HEK293 (cell line): ENCODE measurements at regions not wholly inside any gene's neighbourhood (a gene's known extent, or its start where the extent isn't known, plus 50 kb on each side); places are given as distances from the start of the nearest gene placed in this dataset.

Source experiments
- CTCF ChIA-PET: fragments of 350-600 bp; formaldehyde crosslinking; extraction: SDS; loops from one replicate; lab custom pipeline; 2021; ENCODE audit warnings: antibody characterized with exemption; lab: Yijun Ruan, JAX
- POLR2A ChIA-PET: fragments of 300-600 bp; formaldehyde crosslinking; extraction: SDS; loops from one replicate; lab custom pipeline; 2020; ENCODE audit warnings: antibody characterized with exemption, inconsistent platforms; lab: Yijun Ruan, JAX
- H3K27ac ChIP-seq: fragments of 200-500 bp; sonication (Bioruptor generic); 2 replicates; pipeline ENCODE4 v1.5.1; 2014; ENCODE audit warnings: low read depth, low read length, control low read depth, inconsistent platforms; ENCODE audit errors: extremely low read depth
- H3K36me3 ChIP-seq, 2 experiments: fragments of 200-500 bp in 1 of 2; sonication (Bioruptor generic) in 1 of 2; 1 replicate in 1 of 2; 2 replicates in 1 of 2; pipeline ENCODE4 v1.5.1; 2014 to 2017; ENCODE audit warnings: inconsistent platforms in 2 of 2, low read length in 2 of 2; ENCODE audit not compliant: control insufficient read depth in 2 of 2, insufficient read depth in 1 of 2
- H3K4me1 ChIP-seq: fragments of 200-500 bp; sonication (Bioruptor generic); 2 replicates; pipeline ENCODE4 v1.5.1; 2014; ENCODE audit warnings: mild to moderate bottlenecking, low read length, inconsistent platforms; ENCODE audit not compliant: control insufficient read depth, insufficient read depth
- H3K4me3 ChIP-seq: 2 replicates; pipeline ENCODE4 v1.5.1; 2011; ENCODE audit warnings: low read depth, mild to moderate bottlenecking, control low read depth, low read length, moderate library complexity
- H3K9me3 ChIP-seq: fragments of 200-500 bp; sonication (Bioruptor generic); 2 replicates; pipeline ENCODE4 v1.5.1; 2014; ENCODE audit warnings: low read depth, low read length, inconsistent platforms; ENCODE audit not compliant: control insufficient read depth, insufficient read depth
- BCL11A ChIP-seq: fragments of 450-650 bp; formaldehyde crosslinking; IDR thresholded peaks from 2 replicates; pipeline ENCODE4 v1.5.1; 2016; ENCODE audit warnings: low read depth, missing biosample characterization, missing genetic modification characterization
- KLF1 ChIP-seq: fragments of 450-650 bp; formaldehyde crosslinking; IDR thresholded peaks from 2 replicates; pipeline ENCODE4 v1.5.1; 2016; ENCODE audit warnings: missing biosample characterization, missing genetic modification characterization
- KLF10 ChIP-seq: fragments of 450-650 bp; IDR thresholded peaks from 2 replicates; pipeline ENCODE4 v1.5.1; 2018; ENCODE audit warnings: missing biosample characterization, mild to moderate bottlenecking, missing genetic modification characterization
- KLF8 ChIP-seq: fragments of 450-650 bp; formaldehyde crosslinking; IDR thresholded peaks from 2 replicates; pipeline ENCODE4 v1.5.1; 2016; ENCODE audit warnings: missing biosample characterization, missing genetic modification characterization
- MZF1 ChIP-seq: fragments of 450-650 bp; formaldehyde crosslinking; IDR thresholded peaks from 2 replicates; pipeline ENCODE4 v1.5.1; 2017; ENCODE audit warnings: missing biosample characterization, missing genetic modification characterization, borderline replicate concordance
- OVOL3 ChIP-seq: fragments of 450-650 bp; formaldehyde crosslinking; IDR thresholded peaks from 2 replicates; pipeline ENCODE4 v1.5.1; 2016; ENCODE audit warnings: missing biosample characterization, missing genetic modification characterization
- YY1 ChIP-seq: fragments of 450-650 bp; formaldehyde crosslinking; IDR thresholded peaks from 2 replicates; pipeline ENCODE4 v1.5.1; 2018; ENCODE audit warnings: missing biosample characterization, missing genetic modification characterization
- ZNF169 ChIP-seq: fragments of 450-650 bp; formaldehyde crosslinking; IDR thresholded peaks from 2 replicates; pipeline ENCODE4 v1.5.1; 2016; ENCODE audit warnings: missing biosample characterization, missing genetic modification characterization
- ZNF19 ChIP-seq: fragments of 450-650 bp; formaldehyde crosslinking; IDR thresholded peaks from 2 replicates; pipeline ENCODE4; 2016; ENCODE audit warnings: missing biosample characterization, missing genetic modification characterization, low read depth
- ZNF202 ChIP-seq: fragments of 450-650 bp; formaldehyde crosslinking; IDR thresholded peaks from 2 replicates; pipeline ENCODE4 v1.5.1; 2016; ENCODE audit warnings: missing biosample characterization, missing genetic modification characterization, borderline replicate concordance
- ZNF221 ChIP-seq: fragments of 450-650 bp; formaldehyde crosslinking; IDR thresholded peaks from 2 replicates; pipeline ENCODE4 v1.5.1; 2017; ENCODE audit warnings: missing biosample characterization, missing genetic modification characterization, borderline replicate concordance
- ZNF266 ChIP-seq: fragments of 450-650 bp; formaldehyde crosslinking; IDR thresholded peaks from 2 replicates; pipeline ENCODE4 v1.5.1; 2016; ENCODE audit warnings: missing biosample characterization, missing genetic modification characterization, low read depth
- ZNF362 ChIP-seq: fragments of 450-650 bp; formaldehyde crosslinking; IDR thresholded peaks from 2 replicates; pipeline ENCODE4 v1.5.1; 2016; ENCODE audit warnings: missing biosample characterization, missing genetic modification characterization
- ZNF416 ChIP-seq: fragments of 450-650 bp; formaldehyde crosslinking; IDR thresholded peaks from 2 replicates; pipeline ENCODE4 v1.5.1; 2016; ENCODE audit warnings: missing biosample characterization, missing genetic modification characterization
- ZNF629 ChIP-seq: fragments of 450-650 bp; formaldehyde crosslinking; IDR thresholded peaks from 2 replicates; pipeline ENCODE4 v1.5.1; 2017; ENCODE audit warnings: missing biosample characterization, missing genetic modification characterization
- ZNF664 ChIP-seq: fragments of 450-650 bp; formaldehyde crosslinking; IDR thresholded peaks from 2 replicates; pipeline ENCODE4 v1.5.1; 2016; ENCODE audit warnings: missing biosample characterization, missing genetic modification characterization
- ZNF791 ChIP-seq: fragments of 450-650 bp; formaldehyde crosslinking; IDR thresholded peaks from 2 replicates; pipeline ENCODE4 v1.5.1; 2016; ENCODE audit warnings: missing biosample characterization, missing genetic modification characterization
- ZNF837 ChIP-seq: fragments of 450-650 bp; formaldehyde crosslinking; IDR thresholded peaks from 2 replicates; pipeline ENCODE4 v1.5.1; 2016; ENCODE audit warnings: missing biosample characterization, missing genetic modification characterization
- ZNF843 ChIP-seq: fragments of 450-650 bp; formaldehyde crosslinking; IDR thresholded peaks from 2 replicates; pipeline ENCODE4 v1.5.1; 2016; ENCODE audit warnings: missing biosample characterization, missing genetic modification characterization
- ZSCAN23 ChIP-seq: fragments of 450-650 bp; formaldehyde crosslinking; IDR thresholded peaks from 2 replicates; pipeline ENCODE4 v1.5.1; 2016; ENCODE audit warnings: missing biosample characterization, missing genetic modification characterization
- ZXDB ChIP-seq: fragments of 450-650 bp; formaldehyde crosslinking; IDR thresholded peaks from 2 replicates; pipeline ENCODE4 v1.5.1; 2016; ENCODE audit warnings: missing biosample characterization, missing genetic modification characterization
- TF ChIP-seq, protein P1 (sequence below): fragments of 450-650 bp; formaldehyde crosslinking; IDR thresholded peaks from 2 replicates; pipeline ENCODE4 v1.5.1; 2016; ENCODE audit warnings: missing biosample characterization, missing genetic modification characterization, borderline replicate concordance
- TF ChIP-seq, protein P2 (sequence below): sonication (generic); formaldehyde crosslinking; IDR thresholded peaks from 2 replicates; pipeline ENCODE4 v1.8.1; 2022; ENCODE audit warnings: mild to moderate bottlenecking, moderate library complexity, missing genetic modification reagents
- TF ChIP-seq, protein P3 (sequence below): fragments of 450-650 bp; formaldehyde crosslinking; conservative IDR thresholded peaks from 2 replicates; pipeline ENCODE4 v1.5.1; 2016; ENCODE audit warnings: low read depth, missing biosample characterization, missing genetic modification characterization

DNA sequence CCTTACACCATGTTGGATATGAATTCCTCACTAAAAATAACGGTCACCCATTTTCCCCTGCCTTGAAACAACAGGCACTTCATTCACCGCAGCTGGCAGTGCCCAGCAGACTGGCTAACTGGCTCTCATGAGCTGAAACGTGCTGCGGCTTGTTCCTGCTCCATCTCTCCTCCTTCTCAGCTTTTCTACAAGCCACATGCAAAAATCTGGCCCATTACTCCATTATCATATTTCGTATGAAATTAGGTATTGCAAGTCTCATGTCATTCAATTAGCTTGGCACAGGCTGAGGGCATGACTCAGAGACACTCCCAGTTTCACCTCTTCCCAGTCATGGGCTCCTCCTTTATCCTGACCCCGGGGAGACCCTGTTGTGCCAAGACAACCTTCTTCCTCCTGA, 60.0 kb downstream of the MAGEF1 start (continued):
- no peak for TF ChIP-seq ZNF362 (tag by site-specific recombination)
- no peak for TF ChIP-seq ZNF221 (tag by site-specific recombination)
- TF ChIP-seq, protein P1, sequence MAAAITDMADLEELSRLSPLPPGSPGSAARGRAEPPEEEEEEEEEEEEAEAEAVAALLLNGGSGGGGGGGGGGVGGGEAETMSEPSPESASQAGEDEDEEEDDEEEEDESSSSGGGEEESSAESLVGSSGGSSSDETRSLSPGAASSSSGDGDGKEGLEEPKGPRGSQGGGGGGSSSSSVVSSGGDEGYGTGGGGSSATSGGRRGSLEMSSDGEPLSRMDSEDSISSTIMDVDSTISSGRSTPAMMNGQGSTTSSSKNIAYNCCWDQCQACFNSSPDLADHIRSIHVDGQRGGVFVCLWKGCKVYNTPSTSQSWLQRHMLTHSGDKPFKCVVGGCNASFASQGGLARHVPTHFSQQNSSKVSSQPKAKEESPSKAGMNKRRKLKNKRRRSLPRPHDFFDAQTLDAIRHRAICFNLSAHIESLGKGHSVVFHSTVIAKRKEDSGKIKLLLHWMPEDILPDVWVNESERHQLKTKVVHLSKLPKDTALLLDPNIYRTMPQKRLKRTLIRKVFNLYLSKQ (tag by site-specific recombination) = no peak
- TF ChIP-seq ZNF266 (tag by site-specific recombination) = no peak

DNA sequence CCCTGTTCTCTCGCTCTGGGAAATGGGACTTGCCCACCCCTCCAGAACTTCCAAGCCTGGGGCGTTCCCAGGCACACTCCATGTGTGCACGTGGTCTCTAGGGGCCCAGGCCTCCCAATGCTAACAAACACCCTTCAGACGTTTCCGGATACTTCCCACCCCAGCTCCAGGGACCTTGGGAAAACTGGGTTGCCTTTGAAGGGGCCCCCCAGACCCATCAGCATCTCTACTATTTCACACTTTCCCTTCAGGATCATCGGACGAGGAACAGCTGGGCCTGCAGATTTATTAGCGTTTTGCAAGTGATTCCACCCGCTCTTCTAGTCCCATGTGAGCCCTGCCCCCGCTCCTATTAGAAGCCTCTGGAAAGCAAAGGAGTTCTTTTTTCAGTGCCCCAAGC, 63.2 kb downstream of the MAGEF1 start:
- H3K27ac ChIP-seq = no peak overlapping the region
- no peaks in the 10 kb centered on the region for H3K36me3 ChIP-seq
- peaks cover 4% of the 10 kb centered on the region; the same call in 1 of the 2 replicates for H3K4me1 ChIP-seq
- no peak overlapping the region for H3K4me3 ChIP-seq
- ChIA-PET CTCF (interaction anchor here (0.7 kb wide), 1 partner anchor 221 kb away, joined by 4 read pairs; no protein-coding TSS in a partner anchor), POLR2A (no interaction called here)
- TF ChIP-seq ZXDB (tag by site-specific recombination) (no peak), ZNF791 (no peak), ZNF202 (no peak), MZF1 (tag by site-specific recombination) (no peak), ZNF416 (tag by site-specific recombination) (no peak), KLF1 (tag by site-specific recombination) (no peak), ZNF837 (tag by site-specific recombination) (no peak), ZNF19 (tag by site-specific recombination) (no peak), YY1 (tag by site-specific recombination) (no peak), ZNF169 (tag by site-specific recombination) (no peak), ZSCAN23 (tag by site-specific recombination) (no peak), ZNF843 (no peak), ZNF629 (tag by site-specific recombination) (no peak), OVOL3 (tag by site-specific recombination) (no peak), KLF10 (tag by site-specific recombination) (no peak), ZNF664 (no peak), BCL11A (no peak), KLF8 (tag by site-specific recombination) (no peak)
- TF ChIP-seq, protein P2, sequence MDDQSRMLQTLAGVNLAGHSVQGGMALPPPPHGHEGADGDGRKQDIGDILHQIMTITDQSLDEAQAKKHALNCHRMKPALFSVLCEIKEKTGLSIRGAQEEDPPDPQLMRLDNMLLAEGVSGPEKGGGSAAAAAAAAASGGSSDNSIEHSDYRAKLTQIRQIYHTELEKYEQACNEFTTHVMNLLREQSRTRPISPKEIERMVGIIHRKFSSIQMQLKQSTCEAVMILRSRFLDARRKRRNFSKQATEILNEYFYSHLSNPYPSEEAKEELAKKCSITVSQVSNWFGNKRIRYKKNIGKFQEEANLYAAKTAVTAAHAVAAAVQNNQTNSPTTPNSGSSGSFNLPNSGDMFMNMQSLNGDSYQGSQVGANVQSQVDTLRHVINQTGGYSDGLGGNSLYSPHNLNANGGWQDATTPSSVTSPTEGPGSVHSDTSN = no peak
- TF ChIP-seq, protein P3, sequence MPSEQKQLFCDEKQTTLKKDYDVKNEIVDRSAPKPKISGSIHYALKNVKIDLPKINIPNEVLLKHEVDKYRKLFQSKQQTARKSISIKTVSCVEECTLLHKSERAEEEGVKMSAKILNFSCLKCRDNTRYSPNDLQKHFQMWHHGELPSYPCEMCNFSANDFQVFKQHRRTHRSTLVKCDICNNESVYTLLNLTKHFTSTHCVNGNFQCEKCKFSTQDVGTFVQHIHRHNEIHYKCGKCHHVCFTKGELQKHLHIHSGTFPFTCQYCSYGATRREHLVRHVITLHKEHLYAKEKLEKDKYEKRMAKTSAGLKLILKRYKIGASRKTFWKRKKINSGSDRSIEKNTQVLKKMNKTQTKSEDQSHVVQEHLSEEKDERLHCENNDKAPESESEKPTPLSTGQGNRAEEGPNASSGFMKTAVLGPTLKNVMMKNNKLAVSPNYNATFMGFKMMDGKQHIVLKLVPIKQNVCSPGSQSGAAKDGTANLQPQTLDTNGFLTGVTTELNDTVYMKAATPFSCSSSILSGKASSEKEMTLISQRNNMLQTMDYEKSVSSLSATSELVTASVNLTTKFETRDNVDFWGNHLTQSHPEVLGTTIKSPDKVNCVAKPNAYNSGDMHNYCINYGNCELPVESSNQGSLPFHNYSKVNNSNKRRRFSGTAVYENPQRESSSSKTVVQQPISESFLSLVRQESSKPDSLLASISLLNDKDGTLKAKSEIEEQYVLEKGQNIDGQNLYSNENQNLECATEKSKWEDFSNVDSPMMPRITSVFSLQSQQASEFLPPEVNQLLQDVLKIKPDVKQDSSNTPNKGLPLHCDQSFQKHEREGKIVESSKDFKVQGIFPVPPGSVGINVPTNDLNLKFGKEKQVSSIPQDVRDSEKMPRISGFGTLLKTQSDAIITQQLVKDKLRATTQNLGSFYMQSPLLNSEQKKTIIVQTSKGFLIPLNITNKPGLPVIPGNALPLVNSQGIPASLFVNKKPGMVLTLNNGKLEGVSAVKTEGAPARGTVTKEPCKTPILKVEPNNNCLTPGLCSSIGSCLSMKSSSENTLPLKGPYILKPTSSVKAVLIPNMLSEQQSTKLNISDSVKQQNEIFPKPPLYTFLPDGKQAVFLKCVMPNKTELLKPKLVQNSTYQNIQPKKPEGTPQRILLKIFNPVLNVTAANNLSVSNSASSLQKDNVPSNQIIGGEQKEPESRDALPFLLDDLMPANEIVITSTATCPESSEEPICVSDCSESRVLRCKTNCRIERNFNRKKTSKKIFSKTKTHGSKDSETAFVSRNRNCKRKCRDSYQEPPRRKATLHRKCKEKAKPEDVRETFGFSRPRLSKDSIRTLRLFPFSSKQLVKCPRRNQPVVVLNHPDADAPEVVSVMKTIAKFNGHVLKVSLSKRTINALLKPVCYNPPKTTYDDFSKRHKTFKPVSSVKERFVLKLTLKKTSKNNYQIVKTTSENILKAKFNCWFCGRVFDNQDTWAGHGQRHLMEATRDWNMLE (tag by site-specific recombination) = no peak
- no peaks in the 10 kb centered on the region for H3K9me3 ChIP-seq
